Nephron (organoid): ENCODE measurements at regions not wholly inside any gene's neighbourhood (a gene's known extent, or its start where the extent isn't known, plus 50 kb on each side); places are given as distances from the start of the nearest gene placed in this dataset.
A peak's percentile ranks its signal among the peaks of the same experiment; 100 is the strongest.

Source experiments
- H3K27ac Mint-ChIP-seq, 3 experiments: 2 replicates each; pipeline ENCODE4 v1.8.0; 2020; ENCODE audit warnings: mixed read lengths in 3 of 3, mild to moderate bottlenecking in 2 of 3, moderate library complexity in 1 of 3
- H3K27me3 Mint-ChIP-seq: 2 replicates; pipeline ENCODE4 v1.8.0; 2021; ENCODE audit warnings: low read depth, mild to moderate bottlenecking, moderate library complexity, mixed read lengths
- H3K36me3 Mint-ChIP-seq: 2 replicates; pipeline ENCODE4 v1.8.0; 2020; ENCODE audit warnings: low read depth, mixed read lengths
- H3K4me1 Mint-ChIP-seq: 2 replicates; pipeline ENCODE4 v1.8.0; 2020; ENCODE audit warnings: mixed read lengths
- H3K4me3 Mint-ChIP-seq, 3 experiments: 2 replicates each; pipeline ENCODE4 v1.8.0; 2020; ENCODE audit warnings: mild to moderate bottlenecking in 3 of 3, mixed read lengths in 3 of 3, moderate library complexity in 2 of 3
- H3K9me3 Mint-ChIP-seq: 2 replicates; pipeline ENCODE4 v1.8.0; 2020; ENCODE audit warnings: mixed read lengths
- CTCF ChIP-seq, 3 experiments: fragments of 200-600 bp; sonication (generic); IDR thresholded peaks; one replicate each; pipeline ENCODE4 v1.5.0; 2021; ENCODE audit warnings: antibody characterized with exemption in 3 of 3; ENCODE audit not compliant: unreplicated experiment in 3 of 3

GRCh38 chr1:11407301-11407994, 71.5 kb upstream of the DISP3 start:
- TF ChIP-seq CTCF (IDR thresholded peaks at IDR 0.05; ENCODE audit: unreplicated experiment in 3 of 3): no peak
- Mint-ChIP-seq H3K36me3 (no peaks in the 10 kb centered on the region), H3K27ac (no peak overlapping the region), H3K4me3 (no peak overlapping the region), H3K27me3 (peaks cover 7% of the 10 kb centered on the region), H3K4me1 (peaks cover 10% of the 10 kb centered on the region), H3K9me3 (peaks cover 15% of the 10 kb centered on the region)

- Mint-ChIP-seq H3K4me1 (peaks cover 38% of the 10 kb centered on the region), H3K27me3 (no peaks in the 10 kb centered on the region), H3K4me3 (no peak overlapping the region), H3K9me3 (peaks cover 12% of the 10 kb centered on the region), H3K36me3 (no peaks in the 10 kb centered on the region), H3K27ac (peak overlapping the region in 1 of 3 experiments; percentile 93)
- no peak for TF ChIP-seq CTCF (IDR thresholded peaks at IDR 0.05; ENCODE audit: unreplicated experiment in 3 of 3)
Measured at GRCh38 chr1:11412141-11412540, 66.8 kb upstream of the DISP3 start.

- TF ChIP-seq CTCF (IDR thresholded peaks at IDR 0.05; ENCODE audit: unreplicated experiment in 3 of 3): no peak
- peak overlapping the region; percentile 44 to 93 (median 56) for H3K27ac Mint-ChIP-seq
- no peaks in the 10 kb centered on the region for H3K36me3 Mint-ChIP-seq
- no peak overlapping the region for H3K4me3 Mint-ChIP-seq
- H3K9me3 Mint-ChIP-seq: peaks cover 4% of the 10 kb centered on the region
- peaks cover 8% of the 10 kb centered on the region for H3K27me3 Mint-ChIP-seq
- H3K4me1 Mint-ChIP-seq: peaks cover 54% of the 10 kb centered on the region
Measured at GRCh38 chr1:11413986-11414391, 65.0 kb upstream of the DISP3 start.

GRCh38 chr1:11414926-11415538, 63.9 kb upstream of the DISP3 start:
- Mint-ChIP-seq H3K4me1 (peaks cover 50% of the 10 kb centered on the region), H3K4me3 (no peak overlapping the region), H3K9me3 (peaks cover 4% of the 10 kb centered on the region), H3K27me3 (peaks cover 15% of the 10 kb centered on the region), H3K27ac (no peak overlapping the region), H3K36me3 (no peaks in the 10 kb centered on the region)
- no peak for TF ChIP-seq CTCF (IDR thresholded peaks at IDR 0.05; ENCODE audit: unreplicated experiment in 3 of 3)

GRCh38 chr1:11417162-11417561, 61.8 kb upstream of the DISP3 start:
- peaks cover 47% of the 10 kb centered on the region for H3K4me1 Mint-ChIP-seq
- no peaks in the 10 kb centered on the region for H3K9me3 Mint-ChIP-seq
- H3K27me3 Mint-ChIP-seq: peaks cover 30% of the 10 kb centered on the region
- no peaks in the 10 kb centered on the region for H3K36me3 Mint-ChIP-seq
- TF ChIP-seq CTCF (IDR thresholded peaks at IDR 0.05; ENCODE audit: unreplicated experiment in 3 of 3): no peak
- H3K4me3 Mint-ChIP-seq: no peak overlapping the region
- peak overlapping the region; percentile 39 to 66 (median 47) for H3K27ac Mint-ChIP-seq

- peaks cover 38% of the 10 kb centered on the region for H3K4me1 Mint-ChIP-seq
- H3K4me3 Mint-ChIP-seq: no peak overlapping the region
- H3K36me3 Mint-ChIP-seq: no peaks in the 10 kb centered on the region
- peaks cover 30% of the 10 kb centered on the region for H3K27me3 Mint-ChIP-seq
- no peak overlapping the region for H3K27ac Mint-ChIP-seq
- TF ChIP-seq CTCF (IDR thresholded peaks at IDR 0.05; ENCODE audit: unreplicated experiment in 3 of 3): no peak
- H3K9me3 Mint-ChIP-seq: no peaks in the 10 kb centered on the region
Measured at GRCh38 chr1:11418056-11418455, 60.9 kb upstream of the DISP3 start.
